Vagina (tissue), 2 donors: ENCODE measurements at regions not wholly inside any gene's neighbourhood (a gene's known extent, or its start where the extent isn't known, plus 50 kb on each side); places are given as distances from the start of the nearest gene placed in this dataset.

Experiments
- POLR2A ChIP-seq, 2 donors: fragments of 450-650 bp; IDR thresholded peaks; one replicate each; pipeline ENCODE4 v1.6.1; 2017; ENCODE audit warnings: antibody characterized with exemption in 2 of 2, mild to moderate bottlenecking in 2 of 2, moderate library complexity in 2 of 2
- TF ChIP-seq, protein P1 (sequence below), 3 experiments: fragments of 450-650 bp in 2 of 3; fragments of 200-600 bp in 1 of 3; sonication (generic) in 1 of 3; IDR thresholded peaks; one replicate each; pipeline ENCODE4 v1.5.1; 2017 to 2019; ENCODE audit warnings: antibody characterized with exemption in 3 of 3, mild to moderate bottlenecking in 2 of 3, moderate library complexity in 2 of 3

- TF ChIP-seq, protein P1, sequence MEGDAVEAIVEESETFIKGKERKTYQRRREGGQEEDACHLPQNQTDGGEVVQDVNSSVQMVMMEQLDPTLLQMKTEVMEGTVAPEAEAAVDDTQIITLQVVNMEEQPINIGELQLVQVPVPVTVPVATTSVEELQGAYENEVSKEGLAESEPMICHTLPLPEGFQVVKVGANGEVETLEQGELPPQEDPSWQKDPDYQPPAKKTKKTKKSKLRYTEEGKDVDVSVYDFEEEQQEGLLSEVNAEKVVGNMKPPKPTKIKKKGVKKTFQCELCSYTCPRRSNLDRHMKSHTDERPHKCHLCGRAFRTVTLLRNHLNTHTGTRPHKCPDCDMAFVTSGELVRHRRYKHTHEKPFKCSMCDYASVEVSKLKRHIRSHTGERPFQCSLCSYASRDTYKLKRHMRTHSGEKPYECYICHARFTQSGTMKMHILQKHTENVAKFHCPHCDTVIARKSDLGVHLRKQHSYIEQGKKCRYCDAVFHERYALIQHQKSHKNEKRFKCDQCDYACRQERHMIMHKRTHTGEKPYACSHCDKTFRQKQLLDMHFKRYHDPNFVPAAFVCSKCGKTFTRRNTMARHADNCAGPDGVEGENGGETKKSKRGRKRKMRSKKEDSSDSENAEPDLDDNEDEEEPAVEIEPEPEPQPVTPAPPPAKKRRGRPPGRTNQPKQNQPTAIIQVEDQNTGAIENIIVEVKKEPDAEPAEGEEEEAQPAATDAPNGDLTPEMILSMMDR (IDR thresholded peaks at IDR 0.05), result no peak
- no peak for TF ChIP-seq POLR2A (IDR thresholded peaks at IDR 0.05)
These were observed 94.1 kb upstream of the ANO1 start for GRCh38 chr11:69983897-69984438.
